ENCODE measurements at regions not wholly inside any gene's neighbourhood (a gene's known extent, or its start where the extent isn't known, plus 50 kb on each side); places are given as distances from the start of the nearest gene placed in this dataset.

GRCh38 chr5:174832811-174833210 is 108.4 kb downstream of the MSX2 start:
- no peak for TF ChIP-seq CTCF (conservative IDR thresholded peaks at IDR 0.05; ENCODE audit: low read depth, low read length)
- no peak overlapping the region for H3K4me3 ChIP-seq (ENCODE audit: low read length)
- no peak for DNase-seq (ENCODE audit: low read depth)

GRCh38 chr5:174832025-174832424 is 107.6 kb downstream of the MSX2 start:
- DNase-seq (ENCODE audit: low read depth): no peak
- H3K4me3 ChIP-seq (ENCODE audit: low read length): no peak overlapping the region
- no peak for TF ChIP-seq CTCF (conservative IDR thresholded peaks at IDR 0.05; ENCODE audit: low read depth, low read length)

GRCh38 chr5:174831031-174831660 is 106.8 kb downstream of the MSX2 start:
- no peak for DNase-seq (ENCODE audit: low read depth)
- no peak for TF ChIP-seq CTCF (conservative IDR thresholded peaks at IDR 0.05; ENCODE audit: low read depth, low read length)
- H3K4me3 ChIP-seq (ENCODE audit: low read length): no peak overlapping the region

GRCh38 chr5:174829511-174829864 is 105.1 kb downstream of the MSX2 start:
- no peak for TF ChIP-seq CTCF (conservative IDR thresholded peaks at IDR 0.05; ENCODE audit: low read depth, low read length)
- H3K4me3 ChIP-seq (ENCODE audit: low read length): no peak overlapping the region
- no peak for DNase-seq (ENCODE audit: low read depth)

GRCh38 chr5:174828804-174829510 is 104.6 kb downstream of the MSX2 start:
- no peak overlapping the region for H3K4me3 ChIP-seq (ENCODE audit: low read length)
- DNase-seq (ENCODE audit: low read depth): no peak
- TF ChIP-seq CTCF (conservative IDR thresholded peaks at IDR 0.05; ENCODE audit: low read depth, low read length): no peak

GRCh38 chr5:174827558-174827957 is 103.2 kb downstream of the MSX2 start:
- H3K4me3 ChIP-seq (ENCODE audit: low read length): no peak overlapping the region
- no peak for DNase-seq (ENCODE audit: low read depth)
- no peak for TF ChIP-seq CTCF (conservative IDR thresholded peaks at IDR 0.05; ENCODE audit: low read depth, low read length)

GRCh38 chr5:174825587-174825986 is 101.2 kb downstream of the MSX2 start:
- H3K4me3 ChIP-seq (ENCODE audit: low read length): no peak overlapping the region
- DNase-seq (ENCODE audit: low read depth): no peak
- TF ChIP-seq CTCF (conservative IDR thresholded peaks at IDR 0.05; ENCODE audit: low read depth, low read length): no peak
